Hindlimb muscle (tissue), 1 donor: ENCODE measurements at regions not wholly inside any gene's neighbourhood (a gene's known extent, or its start where the extent isn't known, plus 50 kb on each side); places are given as distances from the start of the nearest gene placed in this dataset.
A peak's percentile ranks its signal among the peaks of the same experiment; 100 is the strongest.

Experiments used
- DNase-seq: peaks from one replicate; pipeline ENCODE4 v3.0.0-alpha.2; 2013

DNA sequence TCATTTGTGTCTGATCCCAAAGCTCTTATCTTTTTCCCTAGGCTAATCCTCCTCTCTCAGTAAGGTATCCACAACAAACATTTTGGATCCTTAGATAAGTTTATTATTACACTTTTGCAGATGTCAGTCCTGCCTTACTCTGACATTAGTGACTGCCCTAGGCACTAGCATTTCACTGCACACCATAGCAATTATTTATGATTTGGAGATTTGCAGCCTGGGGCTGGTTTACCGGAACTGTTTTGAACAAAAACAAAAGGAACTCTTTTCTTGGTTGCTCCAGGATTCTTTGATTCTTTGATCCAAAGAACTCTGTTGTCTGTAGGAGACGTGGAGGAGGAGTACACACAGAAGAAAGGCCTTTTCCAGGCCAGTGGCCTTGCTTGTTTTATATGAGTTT, 80.4 kb downstream of the EDNRB start:
- DNase-seq: no peak

DNA sequence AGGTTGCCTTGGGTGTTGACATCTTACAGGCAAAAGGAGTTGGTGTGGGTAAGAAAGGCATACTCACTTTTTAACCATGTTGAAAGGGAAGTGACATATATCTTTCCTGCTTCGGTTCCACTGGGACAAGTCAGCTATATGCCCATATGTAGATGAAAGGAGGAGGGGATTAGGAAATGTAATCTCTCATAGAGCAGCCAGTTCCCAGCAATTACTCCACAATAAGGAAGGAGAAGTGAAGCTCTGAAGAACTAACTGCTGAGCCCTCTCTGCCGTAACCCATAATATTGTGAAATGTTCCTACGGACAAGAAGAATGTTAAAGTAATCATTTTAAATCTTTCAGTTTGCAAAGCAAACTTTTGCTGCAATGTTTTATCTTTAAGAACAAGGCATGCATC, 82.2 kb downstream of the EDNRB start:
- DNase-seq: peak; percentile 9

DNA sequence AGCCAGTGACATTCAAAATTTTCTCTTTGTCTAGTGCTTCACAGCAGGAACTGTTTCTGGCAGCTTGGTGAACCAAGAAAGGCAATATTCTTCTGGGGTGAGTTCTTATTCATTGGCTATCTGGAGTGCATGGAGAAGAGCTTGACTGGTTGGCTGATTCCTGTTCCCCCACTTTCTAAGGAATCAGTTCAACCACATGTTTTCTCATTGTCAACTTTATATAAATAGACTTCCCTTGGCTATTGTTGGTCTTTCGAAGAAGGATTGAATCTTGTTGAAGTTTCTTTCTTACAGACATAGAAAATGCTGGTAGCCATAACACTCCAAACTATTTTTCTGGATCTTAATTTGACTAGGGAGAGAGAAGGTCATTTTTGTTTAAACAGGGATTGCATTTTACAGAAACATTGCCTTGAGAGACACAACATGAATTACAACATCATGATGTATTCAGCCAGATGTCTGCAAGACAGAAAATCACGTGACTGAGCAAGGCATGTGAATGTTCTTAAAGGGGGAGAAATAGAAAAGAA, 85.2 kb downstream of the EDNRB start:
- peak; percentile 51 for DNase-seq

DNA sequence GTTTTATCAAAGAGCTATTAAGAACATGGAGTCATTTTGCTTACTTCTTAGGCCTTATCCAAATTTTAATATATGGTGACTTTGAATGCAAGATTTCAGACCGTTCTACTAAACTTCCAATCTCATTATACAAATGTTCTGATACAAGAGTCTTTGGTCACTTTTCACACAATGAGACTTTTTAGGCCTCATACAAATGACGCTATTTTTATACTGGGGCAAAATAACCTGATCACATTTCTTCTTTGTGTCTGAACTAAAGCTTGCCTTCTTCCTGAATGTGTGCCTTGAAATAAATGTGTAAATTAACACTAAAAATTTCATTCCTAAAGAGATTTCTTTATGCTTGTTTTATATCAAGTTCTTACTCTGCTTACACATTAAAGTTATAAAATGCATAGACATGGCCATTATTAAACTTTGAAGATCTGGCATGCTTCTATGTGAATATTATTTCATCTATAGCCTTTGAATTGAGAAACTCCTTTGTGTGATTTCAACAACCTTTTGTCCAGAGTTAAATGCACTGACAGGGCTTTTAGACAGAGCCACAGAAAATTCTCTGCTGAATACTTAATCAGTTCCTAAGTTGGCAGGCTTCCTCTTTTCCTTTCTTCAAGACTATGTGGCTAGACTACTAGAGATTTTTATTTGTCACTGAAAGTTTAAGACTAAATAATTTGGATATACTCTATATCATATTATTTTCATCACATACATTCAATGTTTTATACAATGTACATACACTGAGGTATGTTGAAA, 86.1 kb downstream of the EDNRB start:
- peak; percentile 16 for DNase-seq

DNA sequence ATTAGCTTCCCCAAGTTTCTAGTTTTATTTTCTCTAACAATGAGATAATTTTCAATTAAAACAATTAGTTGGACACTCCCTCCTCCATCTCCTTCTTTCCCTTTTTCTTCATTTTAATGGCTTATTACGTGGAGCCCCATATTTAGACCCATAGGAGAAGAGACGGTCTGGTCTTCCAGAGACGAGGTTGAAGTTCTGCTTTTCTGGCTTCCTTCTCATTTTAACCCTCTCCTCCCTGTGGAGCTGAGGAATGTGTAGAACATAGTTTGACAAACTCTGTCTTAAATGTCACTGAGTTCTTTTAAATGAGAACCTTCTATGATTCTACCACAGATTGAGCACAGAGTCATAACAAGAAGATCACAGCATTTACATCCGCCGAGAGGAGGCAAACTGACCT, 86.8 kb downstream of the EDNRB start:
- no peak for DNase-seq

DNA sequence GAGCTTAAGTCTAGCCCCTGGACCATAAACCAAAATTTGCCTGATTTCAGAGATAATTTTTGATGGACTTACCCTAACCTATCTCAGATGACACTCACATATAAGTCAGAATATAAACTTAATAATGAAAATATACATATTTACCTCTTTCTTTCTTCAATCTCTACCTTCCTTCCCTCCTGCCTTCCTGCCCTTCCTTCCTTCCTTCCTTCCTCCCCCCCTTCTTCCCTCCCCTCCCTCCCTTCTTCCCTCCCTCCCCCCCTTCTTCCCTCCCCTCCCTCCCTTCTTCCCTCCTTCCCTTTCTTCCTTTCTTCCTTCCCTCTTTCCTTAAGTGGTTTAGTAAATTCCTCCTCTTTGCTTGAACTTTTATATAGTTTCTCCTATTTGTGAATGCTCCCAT, 88.7 kb downstream of the EDNRB start:
- DNase-seq: no peak

DNA sequence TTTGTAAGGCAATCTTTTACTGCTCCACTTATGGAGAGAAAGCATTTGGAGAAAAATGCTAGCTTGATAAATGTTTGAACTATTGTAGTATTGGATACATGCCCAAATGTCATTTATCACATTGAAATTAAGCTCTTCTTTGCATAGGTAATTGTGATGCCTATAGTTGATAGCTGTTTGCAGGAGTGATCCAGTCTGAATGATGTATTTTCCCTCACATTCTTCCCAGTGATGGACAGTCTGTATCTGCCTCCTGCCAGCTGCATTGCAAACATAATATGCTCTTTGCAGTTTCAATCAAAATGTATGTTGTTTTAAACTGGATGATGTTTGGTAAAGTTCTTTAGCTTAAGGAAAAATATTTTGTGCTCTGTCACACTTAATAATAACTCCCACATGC, 89.8 kb downstream of the EDNRB start:
- DNase-seq: no peak

DNA sequence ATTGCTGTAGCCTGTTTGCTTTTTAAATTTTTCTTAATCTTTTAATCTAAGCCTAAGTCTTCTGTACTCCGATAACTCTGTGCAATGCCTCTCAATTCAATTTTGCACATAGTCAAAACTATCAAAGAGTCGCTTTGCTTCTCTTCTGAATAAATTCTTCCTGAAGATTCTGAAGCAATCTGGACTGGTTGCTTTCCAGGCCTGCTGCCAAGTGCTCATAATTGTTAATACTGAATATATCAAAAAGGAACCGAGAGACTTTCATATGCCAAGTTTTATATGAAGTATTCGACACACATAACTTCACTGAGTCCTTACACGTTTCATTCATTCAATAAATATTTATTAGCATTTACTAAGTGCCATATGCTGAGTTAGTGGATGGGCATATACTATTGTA, 91.3 kb downstream of the EDNRB start:
- DNase-seq: no peak

DNA sequence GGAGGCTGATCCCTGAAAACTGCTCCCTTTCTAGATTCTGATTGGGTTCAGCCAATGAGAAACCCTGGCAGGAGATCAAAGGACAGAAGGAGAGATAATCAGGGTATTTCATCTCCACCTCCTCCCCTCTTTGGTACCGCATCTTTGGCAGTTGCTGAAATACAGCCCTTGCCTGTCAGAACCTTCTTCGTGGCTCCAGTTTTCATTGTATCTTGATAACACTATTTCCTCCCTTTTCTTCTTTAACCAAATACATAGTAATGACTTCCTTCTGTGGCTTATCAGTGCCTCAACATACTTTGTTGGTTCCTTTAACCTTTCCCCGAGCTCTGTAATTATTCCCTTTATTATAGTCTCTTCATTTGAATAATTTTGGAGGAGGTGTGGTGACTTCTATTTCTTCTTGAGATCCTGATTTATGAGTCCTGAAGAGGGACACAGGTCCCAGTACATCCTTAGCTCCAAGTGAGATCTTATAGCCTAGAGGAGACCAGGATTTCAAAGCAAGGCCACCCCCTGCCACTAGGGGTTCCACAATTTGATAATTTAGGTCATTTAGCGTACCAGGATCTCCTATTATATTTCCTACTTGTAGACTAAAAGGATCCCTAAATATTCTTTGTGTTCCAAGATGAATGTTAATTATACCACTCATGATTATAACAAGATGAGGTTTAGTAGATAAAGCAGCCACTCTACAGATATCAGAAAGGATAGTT, 98.0 kb downstream of the EDNRB start:
- no peak for DNase-seq

DNA sequence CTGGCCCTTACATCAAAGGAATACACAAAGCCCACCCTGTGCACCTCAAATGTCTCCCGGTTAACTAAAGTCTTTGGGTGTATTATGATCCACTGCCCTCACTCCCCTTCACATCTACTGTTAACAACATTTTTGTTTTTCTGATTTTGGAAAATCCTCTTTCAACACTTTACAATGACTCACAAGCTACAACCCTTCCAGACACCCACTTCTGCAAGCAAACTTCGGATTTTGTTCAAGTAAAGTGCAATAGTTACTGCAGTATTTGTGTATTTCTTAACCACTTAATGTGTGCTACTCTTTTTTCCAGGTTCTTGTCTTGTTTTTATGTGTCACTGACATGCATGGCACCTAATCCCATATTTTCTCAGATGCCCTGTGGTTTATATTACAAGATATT, 101.1 kb downstream of the EDNRB start:
- DNase-seq: no peak

DNA sequence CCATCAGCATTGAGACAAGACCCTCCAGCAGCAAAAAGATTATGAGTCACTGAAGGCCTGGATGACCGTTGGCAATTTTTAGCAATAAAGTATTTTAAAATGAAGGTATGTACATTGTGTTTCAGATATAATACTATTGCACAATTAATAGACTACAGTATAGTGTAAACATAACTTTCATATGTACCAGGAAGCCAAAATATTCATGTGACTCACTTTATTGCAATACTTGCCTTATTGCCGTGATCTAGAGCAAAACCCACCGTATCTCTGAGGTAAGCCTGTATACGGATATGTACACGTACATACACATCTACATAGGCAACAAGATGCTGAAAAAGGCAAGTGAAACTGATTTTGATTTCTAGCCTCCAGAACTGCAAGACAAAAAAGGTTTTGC, 103.3 kb downstream of the EDNRB start:
- no peak for DNase-seq
